ENCODE measurements at regions not wholly inside any gene's neighbourhood (a gene's known extent, or its start where the extent isn't known, plus 50 kb on each side); places are given as distances from the start of the nearest gene placed in this dataset.

DNA sequence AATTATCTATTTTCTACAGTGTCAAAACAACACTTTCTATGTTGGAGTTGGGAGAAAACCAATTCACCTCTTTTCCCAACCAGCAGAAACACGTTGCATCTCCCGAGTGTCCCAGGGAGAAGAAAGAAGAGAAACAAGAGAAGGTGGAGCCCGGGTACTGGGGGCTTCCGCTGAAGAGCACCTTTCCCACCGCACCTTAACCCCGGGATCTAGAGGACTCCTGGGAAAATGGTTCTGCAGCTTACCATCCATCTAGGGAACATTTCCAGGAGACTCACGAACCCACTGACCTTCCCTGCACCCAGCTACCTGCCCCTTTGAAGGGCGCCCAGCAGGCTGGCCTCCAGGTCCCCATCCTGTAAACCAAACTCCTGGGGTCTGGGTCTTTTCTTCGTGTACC, 346.8 kb downstream of the TCERG1L start:
- TF ChIP-seq, protein P1, sequence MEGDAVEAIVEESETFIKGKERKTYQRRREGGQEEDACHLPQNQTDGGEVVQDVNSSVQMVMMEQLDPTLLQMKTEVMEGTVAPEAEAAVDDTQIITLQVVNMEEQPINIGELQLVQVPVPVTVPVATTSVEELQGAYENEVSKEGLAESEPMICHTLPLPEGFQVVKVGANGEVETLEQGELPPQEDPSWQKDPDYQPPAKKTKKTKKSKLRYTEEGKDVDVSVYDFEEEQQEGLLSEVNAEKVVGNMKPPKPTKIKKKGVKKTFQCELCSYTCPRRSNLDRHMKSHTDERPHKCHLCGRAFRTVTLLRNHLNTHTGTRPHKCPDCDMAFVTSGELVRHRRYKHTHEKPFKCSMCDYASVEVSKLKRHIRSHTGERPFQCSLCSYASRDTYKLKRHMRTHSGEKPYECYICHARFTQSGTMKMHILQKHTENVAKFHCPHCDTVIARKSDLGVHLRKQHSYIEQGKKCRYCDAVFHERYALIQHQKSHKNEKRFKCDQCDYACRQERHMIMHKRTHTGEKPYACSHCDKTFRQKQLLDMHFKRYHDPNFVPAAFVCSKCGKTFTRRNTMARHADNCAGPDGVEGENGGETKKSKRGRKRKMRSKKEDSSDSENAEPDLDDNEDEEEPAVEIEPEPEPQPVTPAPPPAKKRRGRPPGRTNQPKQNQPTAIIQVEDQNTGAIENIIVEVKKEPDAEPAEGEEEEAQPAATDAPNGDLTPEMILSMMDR (conservative IDR thresholded peaks at IDR 0.05): no peak
- no peak for TF ChIP-seq ZFX (IDR thresholded peaks at IDR 0.05)
